ENCODE measurements at regions not wholly inside any gene's neighbourhood (a gene's known extent, or its start where the extent isn't known, plus 50 kb on each side); places are given as distances from the start of the nearest gene placed in this dataset.

GRCh38 chr2:150138587-150138986, 348.9 kb downstream of the RND3 start:
- no peak for FAIRE-seq
- H3K36me3 ChIP-seq (ENCODE audit: control insufficient read depth, insufficient read depth, low read length) = no peaks in the 10 kb centered on the region

GRCh38 chr2:150137338-150138069, 350.0 kb downstream of the RND3 start:
- Histone ChIP-seq H3K36me3 (ENCODE audit: control insufficient read depth, insufficient read depth, low read length) (no peaks in the 10 kb centered on the region), H3K4me3 (ENCODE audit: low read depth, low read length) (no peak overlapping the region), H3K27me3 (ENCODE audit: control insufficient read depth, insufficient read depth, low read length) (no peaks in the 10 kb centered on the region)
- DNase-seq (ENCODE audit: low read depth) (peak; percentile 41), FAIRE-seq (no peak)
- no peak for TF ChIP-seq CTCF (IDR thresholded peaks at IDR 0.05; ENCODE audit: insufficient read depth, low read length, severe bottlenecking)

More at GRCh38 chr2:150138587-150138986, 348.9 kb downstream of the RND3 start:
- no peak for DNase-seq (ENCODE audit: low read depth)
- Histone ChIP-seq H3K4me3 (ENCODE audit: low read depth, low read length) (no peak overlapping the region), H3K27me3 (ENCODE audit: control insufficient read depth, insufficient read depth, low read length) (no peaks in the 10 kb centered on the region)
- TF ChIP-seq CTCF (IDR thresholded peaks at IDR 0.05; ENCODE audit: insufficient read depth, low read length, severe bottlenecking) = no peak

GRCh38 chr2:150136893-150137292, 350.6 kb downstream of the RND3 start:
- no peak for TF ChIP-seq CTCF (IDR thresholded peaks at IDR 0.05; ENCODE audit: insufficient read depth, low read length, severe bottlenecking)
- no peaks in the 10 kb centered on the region for H3K27me3 ChIP-seq (ENCODE audit: control insufficient read depth, insufficient read depth, low read length)
- DNase-seq (ENCODE audit: low read depth) = peak; percentile 87
- no peaks in the 10 kb centered on the region for H3K36me3 ChIP-seq (ENCODE audit: control insufficient read depth, insufficient read depth, low read length)
- no peak overlapping the region for H3K4me3 ChIP-seq (ENCODE audit: low read depth, low read length)
- no peak for FAIRE-seq

GRCh38 chr2:150136401-150136800, 351.1 kb downstream of the RND3 start:
- DNase-seq (ENCODE audit: low read depth) (peak; percentile 39), FAIRE-seq (no peak)
- H3K4me3 ChIP-seq (ENCODE audit: low read depth, low read length) = no peak overlapping the region
- H3K27me3 ChIP-seq (ENCODE audit: control insufficient read depth, insufficient read depth, low read length) = no peaks in the 10 kb centered on the region
- H3K36me3 ChIP-seq (ENCODE audit: control insufficient read depth, insufficient read depth, low read length) = no peaks in the 10 kb centered on the region
- TF ChIP-seq CTCF (IDR thresholded peaks at IDR 0.05; ENCODE audit: insufficient read depth, low read length, severe bottlenecking) = no peak

- DNase-seq (ENCODE audit: low read depth) = no peak
- H3K36me3 ChIP-seq (ENCODE audit: control insufficient read depth, insufficient read depth, low read length) = no peaks in the 10 kb centered on the region
- no peak overlapping the region for H3K4me3 ChIP-seq (ENCODE audit: low read depth, low read length)
- peak; percentile 43 for FAIRE-seq
- no peak for TF ChIP-seq CTCF (IDR thresholded peaks at IDR 0.05; ENCODE audit: insufficient read depth, low read length, severe bottlenecking)
- no peaks in the 10 kb centered on the region for H3K27me3 ChIP-seq (ENCODE audit: control insufficient read depth, insufficient read depth, low read length)
These were observed 352.1 kb downstream of the RND3 start for GRCh38 chr2:150135223-150135883.

Measured in bronchial epithelial cell (primary cell).